Type B pancreatic cell (in vitro differentiated cells): ENCODE measurements at regions not wholly inside any gene's neighbourhood (a gene's known extent, or its start where the extent isn't known, plus 50 kb on each side); places are given as distances from the start of the nearest gene placed in this dataset.

Experiments used
- DNase-seq: peaks from one replicate; pipeline ENCODE4 v3.0.0; 2021; ENCODE audit warnings: mixed read lengths; ENCODE audit not compliant: unreplicated experiment; ENCODE audit errors: extremely low spot score
- H3K27ac Mint-ChIP-seq: 2 replicates; pipeline ENCODE4 v1.8.0; 2021; ENCODE audit warnings: mild to moderate bottlenecking, mixed read lengths
- H3K27me3 Mint-ChIP-seq: 2 replicates; pipeline ENCODE4 v1.8.0; 2021; ENCODE audit warnings: mixed read lengths
- H3K36me3 Mint-ChIP-seq: 2 replicates; pipeline ENCODE4 v1.8.0; 2021; ENCODE audit warnings: mixed read lengths
- H3K4me1 Mint-ChIP-seq: one replicate; pipeline ENCODE4 v1.8.0; 2021; ENCODE audit warnings: mixed read lengths; ENCODE audit not compliant: unreplicated experiment
- H3K4me3 Mint-ChIP-seq: 2 replicates; pipeline ENCODE4 v1.8.0; 2021; ENCODE audit warnings: mild to moderate bottlenecking, mixed read lengths
- H3K9me3 Mint-ChIP-seq: 2 replicates; pipeline ENCODE4 v1.8.0; 2021; ENCODE audit warnings: mixed read lengths
- CTCF ChIP-seq: fragments of 200-600 bp; sonication (generic); conservative IDR thresholded peaks from 2 replicates; pipeline ENCODE4 v1.5.0; 2021; ENCODE audit warnings: antibody characterized with exemption, mild to moderate bottlenecking

DNA sequence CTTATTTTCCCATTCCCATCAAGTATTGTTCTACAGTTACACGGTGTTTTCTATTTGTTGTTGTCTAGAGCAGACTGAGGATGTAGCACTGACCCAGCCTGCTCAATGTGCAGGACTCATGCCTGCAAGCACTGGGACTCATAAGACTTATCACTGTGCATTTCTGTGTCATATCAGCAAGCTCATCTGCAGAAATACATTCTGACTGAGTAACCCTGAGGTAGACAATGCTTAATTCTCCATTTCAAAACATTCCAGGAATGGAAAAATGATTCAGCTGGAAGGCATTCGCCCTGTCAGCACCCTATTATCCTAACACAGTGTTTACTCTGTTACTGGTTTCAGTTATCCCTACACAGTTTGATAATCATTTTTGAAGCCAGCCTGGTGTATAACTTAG, 2506.4 kb downstream of the PCDH9 start:
- H3K27me3 Mint-ChIP-seq: no peaks in the 10 kb centered on the region
- TF ChIP-seq CTCF: no peak
- DNase-seq: no peak
- no peaks in the 10 kb centered on the region for H3K9me3 Mint-ChIP-seq
- H3K4me1 Mint-ChIP-seq: peaks cover 4% of the 10 kb centered on the region
- no peak overlapping the region for H3K27ac Mint-ChIP-seq
- no peak overlapping the region for H3K4me3 Mint-ChIP-seq
- no peaks in the 10 kb centered on the region for H3K36me3 Mint-ChIP-seq

GRCh38 chr13:64718116-64718515, 2512.0 kb downstream of the PCDH9 start:
- Mint-ChIP-seq H3K4me1 (no peaks in the 10 kb centered on the region), H3K36me3 (no peaks in the 10 kb centered on the region), H3K9me3 (no peaks in the 10 kb centered on the region), H3K27ac (no peak overlapping the region), H3K4me3 (no peak overlapping the region), H3K27me3 (no peaks in the 10 kb centered on the region)
- TF ChIP-seq CTCF: no peak
- DNase-seq: no peak

- TF ChIP-seq CTCF: no peak
- no peaks in the 10 kb centered on the region for H3K4me1 Mint-ChIP-seq
- no peaks in the 10 kb centered on the region for H3K9me3 Mint-ChIP-seq
- no peak overlapping the region for H3K27ac Mint-ChIP-seq
- no peak overlapping the region for H3K4me3 Mint-ChIP-seq
- no peaks in the 10 kb centered on the region for H3K36me3 Mint-ChIP-seq
- DNase-seq: no peak
- no peaks in the 10 kb centered on the region for H3K27me3 Mint-ChIP-seq
These were observed 2513.2 kb downstream of the PCDH9 start for GRCh38 chr13:64716936-64717335.

- H3K4me3 Mint-ChIP-seq: no peak overlapping the region
- DNase-seq: no peak
- H3K36me3 Mint-ChIP-seq: peaks cover 7% of the 10 kb centered on the region
- no peak for TF ChIP-seq CTCF
- peaks cover 5% of the 10 kb centered on the region for H3K9me3 Mint-ChIP-seq
- no peaks in the 10 kb centered on the region for H3K27me3 Mint-ChIP-seq
- no peak overlapping the region for H3K27ac Mint-ChIP-seq
- H3K4me1 Mint-ChIP-seq: peaks cover 8% of the 10 kb centered on the region
These were observed 2521.1 kb downstream of the PCDH9 start for GRCh38 chr13:64709079-64709478.

DNA sequence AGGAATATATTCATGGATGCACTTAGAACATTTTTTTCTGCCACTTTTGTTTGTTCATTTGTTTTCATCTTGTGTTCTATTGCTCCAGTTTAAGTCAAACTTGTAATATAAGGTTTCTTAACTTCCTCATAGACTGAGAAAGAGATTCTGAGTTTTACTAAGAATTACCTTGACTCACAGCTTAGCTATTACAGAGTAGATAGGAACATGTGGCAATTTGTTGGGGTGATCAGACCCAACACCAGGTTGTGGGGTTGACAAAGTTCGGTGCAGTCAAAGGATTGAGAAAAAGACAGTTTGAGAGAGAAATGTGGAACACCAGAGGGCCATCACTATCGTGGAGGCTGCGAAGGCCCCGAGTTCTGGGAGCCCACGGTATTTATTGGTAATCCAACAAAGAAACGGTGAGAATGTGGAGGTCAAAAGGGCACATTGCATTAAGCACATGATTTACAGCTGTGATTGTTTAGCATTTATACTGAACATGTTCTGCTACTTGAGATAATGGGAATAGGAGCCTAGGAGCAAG, 2526.0 kb downstream of the PCDH9 start:
- TF ChIP-seq CTCF: no peak
- Mint-ChIP-seq H3K4me1 (peaks cover 5% of the 10 kb centered on the region), H3K27me3 (no peaks in the 10 kb centered on the region), H3K27ac (no peak overlapping the region), H3K4me3 (no peak overlapping the region), H3K9me3 (peaks cover 5% of the 10 kb centered on the region), H3K36me3 (peaks cover 7% of the 10 kb centered on the region)
- no peak for DNase-seq

DNA sequence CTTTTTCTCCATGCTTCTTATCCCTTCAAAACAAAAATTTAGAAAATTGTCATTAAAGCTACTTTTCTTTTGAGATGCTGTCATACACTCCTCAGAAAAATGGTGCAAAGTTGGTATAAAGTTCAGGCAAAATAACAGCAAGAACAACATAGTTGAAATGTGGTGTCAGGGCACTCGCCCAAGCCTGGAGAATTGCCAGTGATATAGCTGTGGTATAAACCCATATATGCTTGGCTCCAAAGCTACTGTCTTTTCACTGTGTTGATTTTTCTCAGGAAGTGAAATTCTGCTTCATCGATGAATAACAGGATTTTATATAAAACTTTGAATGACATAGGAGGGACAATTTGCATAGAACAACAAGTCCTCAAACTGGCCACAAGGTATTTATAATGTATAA, 2532.9 kb downstream of the PCDH9 start:
- H3K4me1 Mint-ChIP-seq: no peaks in the 10 kb centered on the region
- no peaks in the 10 kb centered on the region for H3K36me3 Mint-ChIP-seq
- no peak for TF ChIP-seq CTCF
- H3K4me3 Mint-ChIP-seq: no peak overlapping the region
- no peak overlapping the region for H3K27ac Mint-ChIP-seq
- no peak for DNase-seq
- no peaks in the 10 kb centered on the region for H3K9me3 Mint-ChIP-seq
- no peaks in the 10 kb centered on the region for H3K27me3 Mint-ChIP-seq
